Ovary (tissue), 3 donors: ENCODE measurements at regions not wholly inside any gene's neighbourhood (a gene's known extent, or its start where the extent isn't known, plus 50 kb on each side); places are given as distances from the start of the nearest gene placed in this dataset.

Experiments used
- CTCF ChIP-seq, 3 donors: fragments of 450-650 bp in 2 of 3; fragments of 200-600 bp in 1 of 3; IDR thresholded peaks; one replicate each; pipeline versions ENCODE4 v1.5.1 to v1.8.0; 2016 to 2022; ENCODE audit warnings: antibody characterized with exemption in 3 of 3, mild to moderate bottlenecking in 1 of 3
- POLR2A ChIP-seq: fragments of 450-650 bp; IDR thresholded peaks from one replicate; pipeline ENCODE4 v1.6.1; 2017; ENCODE audit warnings: antibody characterized with exemption, mild to moderate bottlenecking, moderate library complexity
- donor health status: DM: no; HTN: no; CAD: no.

- TF ChIP-seq CTCF (IDR thresholded peaks at IDR 0.05) (no peak), POLR2A (no peak)
Measured at GRCh38 chr3:28743831-28744230, 395.2 kb upstream of the AZI2 start.
